ENCODE measurements at regions not wholly inside any gene's neighbourhood (a gene's known extent, or its start where the extent isn't known, plus 50 kb on each side); places are given as distances from the start of the nearest gene placed in this dataset.

DNA sequence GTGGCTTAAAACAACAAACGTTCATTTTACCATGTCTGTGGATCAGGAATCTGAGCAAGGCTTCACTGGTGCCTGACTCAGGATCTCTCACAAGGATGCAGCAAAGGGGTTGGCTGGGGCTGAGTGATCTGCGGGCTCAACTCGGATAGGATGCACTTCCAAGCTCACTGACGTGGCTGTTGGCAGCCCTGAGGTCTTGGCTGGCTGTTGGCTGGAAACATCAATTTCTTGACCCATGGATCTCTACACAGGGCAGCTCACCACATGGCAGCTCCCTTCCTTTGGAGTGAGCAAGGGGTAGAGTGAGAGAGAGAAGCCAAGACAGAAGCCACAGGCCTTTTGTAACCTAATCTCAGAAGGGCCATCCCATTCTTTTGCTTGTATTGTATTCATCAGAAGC lies 202.1 kb downstream of the NXNL2 start:
- DNase-seq, result no peak

DNA sequence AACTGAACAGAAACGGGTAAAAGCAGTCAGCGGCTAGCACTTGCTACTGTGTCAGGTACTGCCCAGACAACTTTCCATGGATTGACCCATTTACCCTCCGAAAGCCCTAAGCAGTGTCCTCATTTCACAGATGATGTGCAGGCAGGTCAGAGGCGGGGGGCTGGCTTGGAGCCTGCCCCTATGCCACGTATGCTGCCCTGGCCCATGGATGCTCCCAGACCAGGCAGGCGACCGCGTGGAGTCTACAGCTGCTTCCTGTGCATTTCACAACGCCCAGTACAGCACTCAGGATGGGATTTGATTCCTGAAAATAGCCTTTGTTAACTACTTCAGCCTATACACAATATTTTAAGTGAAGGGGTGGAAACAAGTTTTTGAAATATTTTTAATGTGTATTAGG lies 202.9 kb downstream of the NXNL2 start:
- DNase-seq, result no peak

DNA sequence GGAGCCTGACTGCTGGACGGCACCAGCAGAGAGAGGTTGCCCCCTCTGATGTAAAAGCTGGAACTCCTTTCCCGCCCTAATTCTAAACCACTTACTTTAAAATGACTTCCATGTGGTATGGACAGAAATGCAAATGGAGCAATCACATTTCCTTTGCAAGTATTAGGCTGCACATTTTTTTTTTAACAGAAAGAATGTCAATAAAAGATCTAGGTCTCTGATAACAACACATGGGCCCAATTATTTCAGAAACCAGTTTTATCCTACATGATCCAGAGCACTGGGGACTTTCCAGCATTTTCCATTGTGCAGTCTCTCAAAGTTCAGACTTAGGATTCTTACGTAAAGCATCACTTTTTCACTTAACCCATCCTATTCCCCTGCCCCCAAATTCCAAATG lies 203.7 kb downstream of the NXNL2 start:
- DNase-seq, result no peak

DNA sequence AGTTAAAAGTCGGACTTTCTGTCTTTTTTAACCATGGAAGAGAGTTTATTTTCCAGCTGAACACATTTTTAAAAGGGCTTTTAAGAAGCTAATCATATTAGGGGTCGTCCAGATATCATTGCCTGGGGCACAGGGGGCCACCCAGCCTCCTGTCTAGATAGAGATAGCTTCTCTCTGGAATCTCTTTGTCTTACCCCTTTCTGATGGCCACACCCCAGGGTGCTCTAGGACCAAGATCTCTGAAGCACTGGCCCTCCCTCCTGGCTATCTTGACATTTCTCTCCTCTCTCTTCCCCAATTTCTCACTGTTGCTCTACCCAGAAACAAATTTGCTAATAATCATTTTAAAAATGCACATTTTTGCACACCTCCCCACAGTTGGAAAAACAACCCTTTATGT lies 204.4 kb downstream of the NXNL2 start:
- no peak for DNase-seq

DNA sequence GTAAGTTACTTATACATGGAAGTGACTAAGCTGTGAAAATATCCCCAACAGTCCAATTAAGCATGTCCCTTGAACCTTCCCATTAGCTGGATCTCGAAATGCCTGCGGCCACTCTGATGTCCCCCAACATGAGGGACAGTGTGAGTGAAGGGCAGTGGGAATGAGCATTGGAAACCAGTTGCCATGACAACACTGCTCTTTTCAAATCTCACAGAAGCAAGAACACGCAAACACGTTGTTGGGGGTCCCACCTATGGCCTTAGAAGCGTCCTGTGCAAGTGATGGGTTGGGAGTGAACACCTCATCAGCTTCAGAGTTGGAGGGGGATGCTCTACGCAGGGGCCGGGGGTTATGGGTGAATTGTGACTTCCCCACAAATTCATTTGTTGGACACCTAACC lies 205.9 kb downstream of the NXNL2 start:
- DNase-seq, result no peak

DNA sequence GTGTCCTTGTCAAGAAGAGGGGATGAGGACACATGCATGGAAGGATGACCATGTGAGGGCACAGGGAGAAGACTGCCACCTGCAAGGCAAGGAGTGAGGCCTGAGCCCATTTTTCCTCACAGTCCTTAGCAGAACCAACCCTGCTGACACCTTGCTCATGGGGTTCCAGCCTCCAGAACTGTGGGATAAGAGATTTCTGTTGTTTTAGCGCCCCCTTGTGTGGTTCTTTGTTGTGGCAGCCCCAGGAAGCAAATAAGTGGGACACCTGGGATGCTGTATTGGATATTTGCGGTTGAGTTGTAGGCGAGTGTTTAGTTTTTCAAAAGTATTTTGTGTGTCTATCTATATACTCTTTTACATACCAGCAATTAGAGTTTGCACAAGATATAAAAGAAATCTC lies 206.4 kb downstream of the NXNL2 start:
- DNase-seq, result no peak

DNA sequence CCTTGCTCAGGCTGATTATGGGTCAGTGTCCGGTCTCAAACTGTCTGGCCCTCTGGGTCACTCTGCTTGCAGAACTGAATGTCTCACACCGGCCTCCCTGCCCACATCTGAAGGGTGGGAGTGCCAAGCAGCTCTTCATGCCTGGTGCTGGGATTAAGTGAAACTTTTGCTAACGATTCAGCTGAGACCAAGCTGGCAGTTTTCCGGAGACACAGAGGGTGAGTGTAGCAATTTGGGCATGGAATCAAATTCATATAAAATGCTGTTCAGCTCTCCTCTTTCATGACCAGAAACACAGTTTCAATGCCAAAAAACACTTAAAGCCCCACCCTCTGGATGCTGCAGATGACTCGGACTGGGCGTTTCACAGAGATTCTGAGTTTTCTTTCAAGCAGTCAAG lies 207.5 kb downstream of the NXNL2 start:
- no peak for DNase-seq

DNA sequence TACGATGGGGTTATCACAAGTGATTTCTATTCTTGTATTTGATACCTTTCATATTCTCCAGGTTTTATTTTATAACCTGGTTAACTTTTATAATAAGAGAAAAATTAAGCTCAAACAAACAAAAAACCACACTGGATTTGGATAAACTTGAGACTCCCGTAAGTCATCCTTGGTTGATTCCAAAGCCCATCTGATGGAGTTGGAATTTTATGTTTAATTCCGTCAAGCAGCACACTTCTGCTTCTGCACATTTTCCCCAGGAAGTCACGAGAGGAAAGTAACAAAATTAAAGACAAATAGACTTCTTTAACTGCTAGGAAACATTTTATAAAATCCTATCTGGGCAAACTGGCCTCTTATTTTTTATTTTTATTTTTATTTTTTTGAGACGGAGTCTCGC lies 207.9 kb downstream of the NXNL2 start:
- DNase-seq, result no peak

DNA sequence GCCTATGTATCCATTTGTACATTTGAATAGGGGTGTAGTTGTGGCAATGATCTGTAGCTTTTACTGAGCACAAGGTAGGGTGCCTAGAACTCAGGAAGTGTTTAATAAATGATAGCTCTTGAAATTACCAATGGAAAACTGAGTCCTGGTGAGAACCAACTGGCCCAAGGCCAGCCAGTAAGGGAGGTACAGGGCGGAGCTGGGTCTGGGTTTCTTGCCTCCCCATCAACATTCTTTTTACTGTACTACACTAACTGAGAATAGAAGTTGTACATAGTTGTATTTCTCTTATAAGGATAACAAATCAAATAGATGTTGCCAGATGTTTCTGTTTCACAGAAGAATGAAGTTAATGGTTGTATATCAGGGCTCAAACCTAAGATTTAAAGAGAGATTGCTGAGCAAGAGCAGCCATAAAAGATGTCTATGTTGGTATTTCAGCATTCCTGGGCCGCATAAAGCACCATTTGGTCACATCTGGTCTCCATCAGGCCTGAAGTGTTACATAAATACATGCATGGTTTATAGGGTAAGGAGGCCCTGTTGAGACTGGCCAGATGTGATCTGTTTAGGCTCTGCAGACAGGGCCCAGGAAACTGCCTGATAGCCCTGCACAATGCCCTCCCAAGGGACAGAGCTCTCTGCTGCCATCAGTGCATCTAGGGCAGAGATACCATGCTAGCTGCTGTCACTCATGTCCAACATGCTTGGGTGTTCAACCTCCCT lies 210.5 kb downstream of the NXNL2 start:
- no peak for DNase-seq

DNA sequence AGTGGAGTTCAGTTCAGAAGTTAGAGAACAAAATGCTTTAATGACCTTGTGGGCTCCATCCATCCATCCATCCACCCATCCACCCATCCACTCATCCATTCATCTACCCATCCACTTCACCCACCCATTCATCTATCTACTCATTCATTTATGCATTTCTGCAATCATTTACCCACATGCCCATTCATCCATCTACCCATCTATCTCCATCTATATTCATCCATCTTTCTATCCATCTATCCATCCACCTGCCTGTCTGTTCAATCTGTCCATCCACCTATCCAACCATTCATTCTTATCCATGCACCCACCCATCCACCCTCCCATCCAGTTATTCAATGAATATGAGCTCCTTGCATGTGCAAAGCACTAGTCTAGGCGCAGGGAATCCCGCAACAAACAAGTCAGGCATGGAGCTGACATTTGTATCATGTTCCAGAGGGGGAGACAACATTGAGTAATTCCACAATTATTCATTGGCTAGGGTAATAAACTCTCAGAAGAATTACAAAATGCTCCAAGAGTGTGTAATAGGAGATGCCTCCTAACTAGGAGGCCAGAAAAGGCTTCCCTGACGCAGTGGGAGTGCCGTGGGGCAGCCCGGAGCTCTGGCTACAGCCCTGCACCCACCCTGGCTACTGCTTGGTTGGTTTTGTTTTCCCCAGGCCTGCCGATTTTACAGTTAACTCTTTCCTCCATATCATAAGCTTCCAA lies 211.2 kb downstream of the NXNL2 start:
- no peak for DNase-seq

DNA sequence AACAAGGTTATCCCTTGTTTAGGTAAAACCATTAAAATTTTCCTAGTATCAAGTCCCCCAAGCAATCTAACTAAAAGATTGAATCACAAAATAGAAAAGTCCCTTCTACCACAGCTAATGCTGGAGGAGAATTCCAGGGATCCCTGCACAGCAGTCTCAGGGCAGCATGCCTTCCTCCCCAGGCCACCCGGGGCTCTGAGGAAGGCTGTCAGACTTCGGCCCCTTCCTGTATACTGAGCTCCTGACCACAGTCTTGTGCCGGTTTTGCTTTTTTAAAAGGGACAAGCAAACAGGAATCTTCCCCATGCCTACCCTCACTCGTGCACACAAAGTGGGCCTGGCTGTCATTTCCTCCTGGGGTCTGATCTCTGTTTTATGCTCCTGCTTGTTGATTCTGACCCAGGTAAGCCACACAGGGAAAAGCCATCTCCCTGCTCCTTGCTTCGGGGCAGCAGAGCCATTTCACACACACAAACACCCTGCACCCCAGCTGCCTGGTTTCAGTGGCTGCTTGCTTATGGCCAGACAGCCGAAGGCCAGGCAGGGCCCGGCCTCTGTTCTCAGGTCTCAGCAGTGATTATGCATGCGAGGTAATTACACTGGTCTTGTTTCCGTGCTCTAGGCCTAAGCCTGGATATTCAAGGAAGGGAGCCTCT lies 211.9 kb downstream of the NXNL2 start:
- no peak for DNase-seq

DNA sequence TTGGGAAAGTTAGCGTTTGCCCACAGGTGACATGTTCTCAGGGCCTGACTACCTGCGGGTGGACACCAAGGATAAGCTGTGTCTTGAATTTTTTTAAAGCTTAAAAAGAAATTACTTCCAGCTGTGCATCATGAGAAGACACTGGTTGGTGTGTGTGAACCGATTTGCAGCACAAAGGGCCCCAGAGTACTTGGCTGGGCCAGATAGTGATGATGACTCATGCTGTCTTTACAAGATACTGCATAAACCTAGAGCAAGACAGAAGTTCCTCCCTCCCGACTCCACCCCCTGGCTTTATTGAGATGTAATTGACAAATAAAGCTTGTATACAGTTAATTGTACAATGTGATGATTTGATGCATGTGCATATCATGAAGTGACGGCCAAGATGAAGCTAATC lies 212.8 kb downstream of the NXNL2 start:
- no peak for DNase-seq

DNA sequence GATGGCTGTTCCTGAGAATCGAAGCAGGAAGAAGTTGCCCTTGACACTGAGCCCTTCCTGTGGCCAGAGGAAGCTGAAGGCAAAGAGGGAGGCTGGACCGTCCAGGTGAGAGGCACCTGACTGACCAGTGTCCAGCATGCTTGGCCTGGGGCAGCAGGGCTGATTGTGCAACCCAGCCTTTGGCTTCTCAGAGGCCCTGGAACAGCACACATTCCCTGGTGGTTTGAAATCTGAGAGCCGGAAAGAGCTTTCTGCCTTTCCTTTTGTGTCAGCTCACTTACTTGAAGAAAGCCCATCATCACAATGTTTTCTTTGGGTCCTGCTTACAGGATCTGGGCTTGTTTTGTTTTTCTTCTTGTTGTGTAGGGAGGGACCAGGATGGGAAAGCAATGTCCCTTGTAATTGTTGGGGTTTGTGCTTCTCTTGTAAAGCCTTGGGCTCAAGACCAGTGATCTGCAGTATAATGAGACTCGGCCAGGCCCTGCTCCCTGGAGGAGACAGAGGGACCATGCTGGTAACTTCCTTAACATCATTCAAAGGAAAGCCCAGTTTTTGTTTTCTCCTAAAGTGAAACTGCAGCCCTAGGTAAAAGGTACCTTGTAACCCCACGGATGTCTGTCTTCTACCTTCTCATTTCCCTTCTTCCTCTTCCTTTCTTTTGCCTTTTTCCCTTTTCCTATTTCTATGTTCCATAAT lies 213.7 kb downstream of the NXNL2 start:
- DNase-seq, result no peak

DNA sequence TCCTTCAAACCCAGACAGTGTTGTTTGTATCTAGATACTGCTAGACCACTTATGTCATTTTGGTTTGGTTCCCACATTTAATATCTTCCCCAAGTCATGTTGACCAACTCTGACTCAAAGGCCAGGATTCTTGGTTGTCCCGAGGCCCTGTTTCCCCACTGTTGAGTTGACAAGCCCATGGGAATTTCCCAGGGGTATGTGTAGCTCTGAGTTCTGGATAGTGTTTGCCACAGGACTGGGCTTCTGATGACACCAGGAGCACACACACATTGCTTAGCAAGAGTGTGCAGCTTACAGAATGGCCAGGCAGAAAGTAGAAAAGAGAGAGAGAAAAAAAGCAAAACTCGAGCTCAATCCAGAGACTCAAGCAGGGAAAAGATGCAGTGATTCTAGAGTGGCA lies 214.4 kb downstream of the NXNL2 start:
- DNase-seq, result no peak

DNA sequence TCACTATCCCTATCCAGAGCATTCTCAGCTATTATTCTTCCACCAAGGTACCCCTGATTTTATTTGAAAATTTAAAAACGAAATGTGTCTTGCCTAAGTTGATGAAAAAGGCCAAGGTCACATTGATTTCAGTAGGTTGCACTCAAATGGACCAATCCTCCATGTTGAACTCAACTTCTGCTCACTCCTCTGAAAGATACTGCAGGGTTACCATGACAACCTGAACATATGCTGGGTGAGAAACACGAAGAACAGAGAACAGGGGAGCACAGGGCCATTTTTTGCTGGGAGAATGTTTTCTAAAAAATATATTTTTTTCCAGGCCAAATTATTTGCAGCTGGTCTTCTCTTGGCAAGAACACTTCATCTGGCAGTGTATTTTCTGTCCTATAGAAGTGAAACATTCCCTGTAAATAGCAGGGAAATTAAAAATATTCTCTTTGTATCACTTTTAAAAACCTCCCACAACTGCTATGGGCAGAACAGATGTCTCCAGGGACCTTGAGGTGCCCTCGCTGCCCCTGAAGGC lies 215.9 kb downstream of the NXNL2 start:
- no peak for DNase-seq

DNA sequence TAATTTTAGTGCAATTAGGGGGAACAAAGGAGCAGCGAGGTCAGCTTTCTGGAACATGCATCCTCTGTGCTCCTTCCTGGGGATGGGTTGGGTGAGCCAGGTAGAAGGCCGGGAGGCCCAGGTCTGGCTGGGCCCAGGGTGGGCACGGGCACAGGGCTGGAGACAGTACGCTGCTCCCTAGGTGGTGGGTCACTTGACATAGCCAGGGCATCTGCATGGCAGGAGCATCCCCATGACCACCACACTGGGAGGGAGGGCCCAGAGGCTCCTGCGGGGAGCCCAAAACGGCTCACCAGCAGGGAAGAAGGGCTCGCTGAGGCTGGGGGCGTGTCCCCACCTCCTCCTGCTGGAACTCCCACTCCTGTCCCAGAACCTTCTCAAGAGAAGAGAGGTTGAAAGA lies 216.8 kb downstream of the NXNL2 start:
- no peak for DNase-seq

DNA sequence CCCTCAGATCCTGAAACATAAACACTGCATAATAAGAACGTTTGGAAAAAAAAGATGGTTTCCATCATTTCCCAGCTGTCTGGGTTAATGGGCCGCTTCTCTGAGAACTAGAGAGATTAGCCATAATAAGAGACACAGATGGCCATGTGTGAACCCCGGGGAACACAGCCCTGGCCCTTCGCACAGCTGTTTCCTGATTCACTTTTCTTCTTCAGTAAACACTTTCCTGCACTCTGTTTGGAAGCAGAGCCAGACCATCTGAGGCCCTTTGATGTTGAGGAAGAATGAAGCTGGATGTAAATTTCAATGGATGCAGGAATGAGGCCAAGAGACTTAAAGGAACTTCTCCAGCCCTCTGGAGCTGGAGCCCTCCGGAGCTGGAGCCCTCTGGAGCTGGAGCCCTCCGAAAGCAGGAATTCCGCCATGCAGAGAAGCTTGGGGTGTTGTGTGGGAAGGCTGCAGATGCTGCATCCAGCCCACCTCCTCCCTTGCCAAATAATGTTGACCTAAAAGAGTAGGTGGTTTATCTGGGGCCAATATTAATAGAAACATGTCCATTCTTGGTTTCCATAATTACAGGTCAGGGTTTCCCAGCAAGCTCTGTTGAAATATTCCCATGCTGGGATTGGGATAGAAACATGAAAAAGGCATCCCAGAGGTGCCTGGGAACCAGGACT lies 218.9 kb downstream of the NXNL2 start:
- DNase-seq, result no peak

DNA sequence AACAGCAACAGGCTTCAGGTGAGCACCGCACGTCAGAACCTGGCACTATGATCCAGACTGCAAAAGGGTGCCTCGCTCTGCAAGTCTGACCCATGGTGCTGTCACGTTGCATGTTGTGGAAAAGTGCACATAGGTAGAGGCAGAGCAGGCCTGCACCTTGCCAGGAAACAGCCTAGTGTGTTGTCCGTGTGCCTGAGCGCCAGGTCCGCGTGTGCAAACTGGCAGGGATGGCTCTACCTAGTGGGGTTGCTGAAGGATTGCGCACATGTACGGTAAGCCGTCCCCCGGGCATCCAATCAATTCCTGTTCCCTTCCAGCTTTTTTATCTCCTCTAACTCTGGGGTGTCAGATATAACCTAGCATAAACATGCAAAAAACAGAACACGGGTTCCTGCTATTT lies 219.5 kb downstream of the NXNL2 start:
- no peak for DNase-seq

DNA sequence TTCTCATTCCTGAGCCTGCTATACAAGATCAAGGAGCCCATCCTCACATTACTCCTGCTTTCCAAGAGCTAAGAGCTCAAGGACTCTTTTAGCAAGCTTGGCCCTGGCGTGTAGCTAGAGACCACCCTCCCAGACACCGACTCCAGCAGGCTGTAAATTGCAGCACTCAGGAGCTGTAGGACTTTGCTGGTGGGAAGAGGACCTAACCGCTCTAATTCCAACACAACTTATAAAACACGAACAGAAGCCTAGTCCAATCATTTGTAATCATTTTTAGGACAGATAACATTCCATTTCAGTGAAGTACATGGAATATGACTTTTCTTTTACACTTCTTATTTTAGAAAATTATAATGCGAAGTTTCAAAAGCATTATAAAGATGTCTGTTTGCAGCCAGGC lies 219.9 kb downstream of the NXNL2 start:
- no peak for DNase-seq

DNA sequence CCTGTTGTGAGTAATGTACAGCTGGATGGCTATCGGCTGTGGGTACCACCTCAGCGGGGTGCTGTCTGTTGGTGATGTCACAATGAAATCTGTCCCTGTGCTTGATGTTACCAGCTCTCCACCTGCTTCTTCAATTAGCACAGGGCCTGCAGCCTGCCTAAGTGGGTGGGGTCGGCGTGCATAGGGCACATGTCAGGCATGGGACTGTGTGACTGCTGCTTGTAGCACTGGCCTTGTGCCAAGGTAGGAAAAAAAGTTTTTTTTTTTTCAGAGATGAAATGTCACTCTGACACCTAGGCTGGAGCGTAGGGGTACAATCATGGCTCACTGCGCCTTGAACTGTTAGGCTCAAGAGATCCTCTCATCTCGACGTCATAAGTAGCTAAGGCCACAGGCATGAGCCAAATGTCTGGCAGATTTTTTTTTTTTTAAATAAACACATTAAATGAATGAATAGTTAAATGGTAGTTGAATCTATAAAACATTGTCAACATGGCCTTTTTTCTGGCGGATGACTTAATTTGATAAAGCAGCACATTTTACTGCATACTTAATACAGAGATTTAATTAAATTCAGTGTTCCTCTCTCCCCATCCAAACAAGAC lies 222.5 kb downstream of the NXNL2 start:
- no peak for DNase-seq

DNA sequence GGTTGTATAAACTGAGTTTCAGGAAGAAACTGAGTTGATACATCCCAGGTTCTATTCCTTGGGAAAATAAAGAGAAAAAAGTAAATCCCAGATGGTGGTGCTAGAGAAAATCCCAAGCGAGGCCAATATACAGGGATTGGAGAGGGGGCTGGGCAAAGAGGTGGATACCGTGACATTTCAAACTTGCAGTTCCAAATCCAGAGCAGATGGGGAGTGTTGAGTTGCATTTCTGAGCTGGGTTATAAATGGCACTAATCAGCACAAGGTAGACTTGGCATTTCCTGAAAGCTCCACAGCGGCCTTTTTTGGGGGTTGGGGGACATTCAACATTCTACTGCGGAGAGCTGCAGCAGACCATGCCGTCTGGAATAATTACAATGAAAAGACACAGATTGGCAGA lies 224.4 kb downstream of the NXNL2 start:
- DNase-seq, result no peak

DNA sequence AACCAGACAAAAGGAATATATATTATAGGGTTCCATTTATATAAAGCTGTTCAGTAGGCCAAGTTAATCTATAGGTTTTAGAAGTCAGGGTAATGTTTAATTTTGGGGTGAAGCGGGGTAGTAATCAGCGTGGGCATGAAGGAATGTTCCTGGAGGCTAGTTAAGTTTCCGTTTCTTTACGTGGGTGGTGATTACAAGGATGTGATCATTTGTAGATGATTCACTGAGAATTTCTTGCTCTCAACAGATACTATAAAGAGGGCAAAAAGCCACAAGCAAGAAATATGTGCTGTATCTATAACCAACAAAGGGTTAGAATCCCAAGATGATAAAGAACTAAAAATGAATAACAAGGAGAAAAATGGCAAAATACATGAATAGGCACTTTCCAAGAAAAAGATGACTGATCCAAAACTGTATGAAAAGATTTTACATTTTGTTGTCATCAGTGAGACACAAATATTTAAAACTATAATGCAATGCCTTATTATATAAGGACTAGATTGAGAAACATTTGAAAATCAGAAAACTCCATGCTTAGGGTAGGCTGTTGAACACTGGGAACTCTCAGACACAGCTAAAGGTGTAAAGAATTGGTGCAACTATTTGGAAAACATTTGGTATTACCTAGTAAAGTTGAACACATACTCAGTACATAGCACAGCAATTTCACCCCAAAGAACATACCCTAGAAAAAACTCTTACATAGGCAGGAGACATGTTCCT lies 224.3 kb upstream of the S1PR3 start:
- no peak for DNase-seq

Data from CD4-positive, alpha-beta T cell treated with Interleukin-10 for 1 hour (primary cell).